Activated naive CD4-positive, alpha-beta T cell treated with anti-CD3 and anti-CD28 coated beads, Interleukin-2, amount 50 U/mL, for 16 hours (primary cell): ENCODE measurements at regions not wholly inside any gene's neighbourhood (a gene's known extent, or its start where the extent isn't known, plus 50 kb on each side); places are given as distances from the start of the nearest gene placed in this dataset.
"Not testable (repeated sequence)": the region's sequence is repeated elsewhere in the genome, so short reads cannot be mapped to it uniquely, and the experiment has no call there.

ENCODE experiments used
- DNase-seq: peaks from one replicate; pipeline ENCODE4 v3.0.0-alpha.2; 2020

- peak; percentile 82 for DNase-seq
Measured at GRCh38 chr1:121519042-121519755, 334.4 kb downstream of the SRGAP2C start.

GRCh38 chr1:121519756-121520286 lies 335.0 kb downstream of the SRGAP2C start:
- DNase-seq, result peak; percentile 12

- DNase-seq, result no peak
Measured at GRCh38 chr1:121522061-121522759, 337.4 kb downstream of the SRGAP2C start.

GRCh38 chr1:121523112-121523511 lies 338.3 kb downstream of the SRGAP2C start:
- DNase-seq, result not testable (repeated sequence)

- no peak for DNase-seq
Measured at GRCh38 chr1:121525355-121525754, 340.6 kb downstream of the SRGAP2C start.

- DNase-seq, result not testable (repeated sequence)
Measured at GRCh38 chr1:121528958-121529357, 344.2 kb downstream of the SRGAP2C start.

GRCh38 chr1:121530026-121530425 lies 345.3 kb downstream of the SRGAP2C start:
- DNase-seq, result not testable (repeated sequence)

- DNase-seq, result not testable (repeated sequence)
Measured at GRCh38 chr1:121531747-121532146, 347.0 kb downstream of the SRGAP2C start.

GRCh38 chr1:121538148-121538547 lies 353.4 kb downstream of the SRGAP2C start:
- not testable (repeated sequence) for DNase-seq

GRCh38 chr1:121538943-121539575 lies 354.3 kb downstream of the SRGAP2C start:
- DNase-seq, result no peak

GRCh38 chr1:121543988-121544387 lies 359.2 kb downstream of the SRGAP2C start:
- DNase-seq, result not testable (repeated sequence)

- DNase-seq, result no peak
Measured at GRCh38 chr1:121544500-121544899, 359.7 kb downstream of the SRGAP2C start.

GRCh38 chr1:121545899-121546298 lies 361.1 kb downstream of the SRGAP2C start:
- DNase-seq, result not testable (repeated sequence)

GRCh38 chr1:121546830-121547591 lies 362.2 kb downstream of the SRGAP2C start:
- no peak for DNase-seq

GRCh38 chr1:121547726-121548125 lies 363.0 kb downstream of the SRGAP2C start:
- not testable (repeated sequence) for DNase-seq

GRCh38 chr1:121550817-121551216 lies 366.0 kb downstream of the SRGAP2C start:
- DNase-seq, result not testable (repeated sequence)

GRCh38 chr1:121551491-121551890 lies 366.7 kb downstream of the SRGAP2C start:
- DNase-seq, result not testable (repeated sequence)

- not testable (repeated sequence) for DNase-seq
Measured at GRCh38 chr1:121556560-121556959, 371.8 kb downstream of the SRGAP2C start.

GRCh38 chr1:121558034-121558433 lies 373.3 kb downstream of the SRGAP2C start:
- not testable (repeated sequence) for DNase-seq

- DNase-seq, result no peak
Measured at GRCh38 chr1:121558514-121558913, 373.7 kb downstream of the SRGAP2C start.

GRCh38 chr1:121566346-121566745 lies 381.6 kb downstream of the SRGAP2C start:
- no peak for DNase-seq

GRCh38 chr1:121569428-121569827 lies 384.7 kb downstream of the SRGAP2C start:
- no peak for DNase-seq
